ENCODE measurements at regions not wholly inside any gene's neighbourhood (a gene's known extent, or its start where the extent isn't known, plus 50 kb on each side); places are given as distances from the start of the nearest gene placed in this dataset.
"Not testable (repeated sequence)": the region's sequence is repeated elsewhere in the genome, so short reads cannot be mapped to it uniquely, and the experiment has no call there.

- no peak for DNase-seq
Observed at GRCh38 chr2:240240017-240240734, 99.7 kb upstream of the OTOS start.

GRCh38 chr2:240240781-240241180, 100.3 kb upstream of the OTOS start:
- DNase-seq: no peak

- no peak for DNase-seq
Observed at GRCh38 chr2:240241572-240241971, 101.1 kb upstream of the OTOS start.

GRCh38 chr2:240243049-240243448, 102.6 kb upstream of the OTOS start:
- not testable (repeated sequence) for DNase-seq

- DNase-seq: no peak
Observed at GRCh38 chr2:240244543-240244942, 104.1 kb upstream of the OTOS start.

GRCh38 chr2:240245184-240245583, 104.7 kb upstream of the OTOS start:
- DNase-seq: no peak

- peak; percentile 31 for DNase-seq
Observed at GRCh38 chr2:240245706-240246105, 105.2 kb upstream of the OTOS start.

- DNase-seq: no peak
Observed at GRCh38 chr2:240246173-240246820, 105.8 kb upstream of the OTOS start.

- peak; percentile 42 for DNase-seq
Observed at GRCh38 chr2:240247241-240247867, 106.9 kb upstream of the OTOS start.

- no peak for DNase-seq
Observed at GRCh38 chr2:240247868-240248720, 107.6 kb upstream of the OTOS start.

GRCh38 chr2:240248721-240249422, 108.4 kb upstream of the OTOS start:
- DNase-seq: no peak

GRCh38 chr2:240249423-240250149, 109.1 kb upstream of the OTOS start:
- DNase-seq: no peak

GRCh38 chr2:240250150-240250984, 109.9 kb upstream of the OTOS start:
- no peak for DNase-seq

- peak; percentile 53 for DNase-seq
Observed at GRCh38 chr2:240250985-240251847, 110.8 kb upstream of the OTOS start.

- DNase-seq: no peak
Observed at GRCh38 chr2:240251848-240252190, 111.4 kb upstream of the OTOS start.

GRCh38 chr2:240252191-240252871, 111.9 kb upstream of the OTOS start:
- DNase-seq: no peak

GRCh38 chr2:240252872-240253511, 112.5 kb upstream of the OTOS start:
- no peak for DNase-seq

GRCh38 chr2:240253583-240254145, 113.2 kb upstream of the OTOS start:
- no peak for DNase-seq
